Right atrium auricular region (tissue), 2 donors: ENCODE measurements at regions not wholly inside any gene's neighbourhood (a gene's known extent, or its start where the extent isn't known, plus 50 kb on each side); places are given as distances from the start of the nearest gene placed in this dataset.

ENCODE experiments used
- DNase-seq: peaks from one replicate; pipeline ENCODE4 v3.0.0-alpha.2; 2019; ENCODE audit warnings: low spot score
- H3K27ac ChIP-seq, 2 donors: fragments of 200-600 bp; sonication (generic); 1 replicate in 1 of 2; 2 replicates in 1 of 2; pipeline ENCODE4 v1.5.1; 2016 to 2019
- H3K27me3 ChIP-seq, 2 donors: fragments of 200-600 bp; sonication (generic); one replicate each; pipeline versions ENCODE4 v1.5.1 to v1.6.0; 2017 to 2019
- H3K36me3 ChIP-seq: fragments of 200-600 bp; sonication (generic); one replicate; pipeline ENCODE4 v1.5.1; 2016
- H3K4me1 ChIP-seq, 2 donors: fragments of 200-600 bp; sonication (generic); one replicate each; pipeline versions ENCODE4 v1.5.1 to v1.6.0; 2017 to 2019
- H3K4me3 ChIP-seq, 2 donors: fragments of 200-600 bp; sonication (generic); 1 replicate in 1 of 2; 2 replicates in 1 of 2; pipeline ENCODE4 v1.5.1; 2017 to 2019; ENCODE audit warnings: mild to moderate bottlenecking in 1 of 2, moderate library complexity in 1 of 2
- H3K9me3 ChIP-seq, 2 donors: fragments of 200-600 bp; sonication (generic); one replicate each; pipeline ENCODE4 v1.5.1; 2019
- TF ChIP-seq, protein P1 (sequence below), 2 donors: fragments of 200-600 bp; sonication (generic); IDR thresholded peaks; one replicate each; pipeline ENCODE4 v1.5.1; 2019; ENCODE audit warnings: antibody characterized with exemption in 2 of 2

DNA sequence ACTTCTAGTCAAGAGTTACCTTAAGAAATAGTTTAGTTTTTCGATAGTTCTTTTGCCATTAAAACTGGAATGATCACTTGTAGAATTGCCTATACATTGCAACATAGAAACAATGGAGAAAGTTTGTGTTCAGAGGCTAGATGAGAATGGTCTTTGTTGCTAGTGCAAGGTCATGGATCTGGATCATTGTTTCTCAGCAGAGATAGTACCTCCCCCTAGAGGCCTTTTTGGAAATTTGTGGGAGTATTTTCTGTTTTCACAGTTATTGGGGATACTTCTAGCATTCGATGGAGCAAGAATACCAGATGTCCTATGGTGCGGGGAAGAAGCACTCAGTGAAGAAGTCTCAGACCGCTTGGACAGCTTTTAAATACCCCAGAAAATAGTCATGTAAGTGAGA, 138.8 kb upstream of the HMGA2 start:
- H3K9me3 ChIP-seq = no peaks in the 10 kb centered on the region
- no peak overlapping the region for H3K4me3 ChIP-seq
- TF ChIP-seq, protein P1, sequence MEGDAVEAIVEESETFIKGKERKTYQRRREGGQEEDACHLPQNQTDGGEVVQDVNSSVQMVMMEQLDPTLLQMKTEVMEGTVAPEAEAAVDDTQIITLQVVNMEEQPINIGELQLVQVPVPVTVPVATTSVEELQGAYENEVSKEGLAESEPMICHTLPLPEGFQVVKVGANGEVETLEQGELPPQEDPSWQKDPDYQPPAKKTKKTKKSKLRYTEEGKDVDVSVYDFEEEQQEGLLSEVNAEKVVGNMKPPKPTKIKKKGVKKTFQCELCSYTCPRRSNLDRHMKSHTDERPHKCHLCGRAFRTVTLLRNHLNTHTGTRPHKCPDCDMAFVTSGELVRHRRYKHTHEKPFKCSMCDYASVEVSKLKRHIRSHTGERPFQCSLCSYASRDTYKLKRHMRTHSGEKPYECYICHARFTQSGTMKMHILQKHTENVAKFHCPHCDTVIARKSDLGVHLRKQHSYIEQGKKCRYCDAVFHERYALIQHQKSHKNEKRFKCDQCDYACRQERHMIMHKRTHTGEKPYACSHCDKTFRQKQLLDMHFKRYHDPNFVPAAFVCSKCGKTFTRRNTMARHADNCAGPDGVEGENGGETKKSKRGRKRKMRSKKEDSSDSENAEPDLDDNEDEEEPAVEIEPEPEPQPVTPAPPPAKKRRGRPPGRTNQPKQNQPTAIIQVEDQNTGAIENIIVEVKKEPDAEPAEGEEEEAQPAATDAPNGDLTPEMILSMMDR (IDR thresholded peaks at IDR 0.05) = peak in 1 of 2 donors; percentile 55
- H3K36me3 ChIP-seq = no peaks in the 10 kb centered on the region
- no peaks in the 10 kb centered on the region for H3K4me1 ChIP-seq
- no peak for DNase-seq
- no peak overlapping the region for H3K27ac ChIP-seq
- no peaks in the 10 kb centered on the region for H3K27me3 ChIP-seq

DNA sequence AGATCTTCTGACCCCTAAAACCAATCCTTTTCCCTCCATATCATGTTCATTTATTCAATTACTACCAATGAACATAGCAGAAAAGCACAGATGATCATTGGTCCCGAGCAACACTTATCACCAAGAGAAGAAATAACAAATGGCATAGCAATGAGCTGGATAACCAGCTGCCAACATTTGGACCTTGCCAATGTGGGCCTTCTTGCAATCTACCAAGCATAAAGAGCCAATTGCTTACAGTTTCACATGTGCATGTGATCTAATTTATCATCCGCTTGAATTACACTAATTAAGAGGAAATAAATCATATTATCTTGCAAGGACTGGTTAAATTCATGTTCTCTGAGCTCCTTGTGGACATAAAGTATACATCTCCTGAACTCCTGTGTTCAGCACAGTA, 134.8 kb upstream of the HMGA2 start:
- Histone ChIP-seq H3K36me3 (no peaks in the 10 kb centered on the region), H3K4me1 (no peaks in the 10 kb centered on the region)
- TF ChIP-seq, protein P1 (IDR thresholded peaks at IDR 0.05) = no peak

DNA sequence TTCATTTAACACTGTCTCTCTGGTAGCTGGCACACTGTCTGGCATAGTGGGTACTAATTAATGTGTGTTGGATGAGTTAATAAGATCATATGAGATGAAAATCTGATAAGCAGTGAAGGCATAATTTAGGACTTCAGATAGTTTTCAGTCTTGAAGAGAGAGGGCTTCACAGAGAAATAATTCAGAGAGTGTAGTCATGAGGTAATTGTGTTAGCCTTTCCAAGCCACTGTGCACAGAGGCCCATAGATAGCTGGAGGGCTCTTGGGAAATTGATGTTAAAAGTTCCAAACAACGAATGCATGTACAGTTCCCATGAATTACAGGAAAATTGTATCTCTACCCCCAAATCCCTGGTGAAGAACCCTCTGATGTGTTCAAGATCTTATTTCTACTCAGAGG, 133.8 kb upstream of the HMGA2 start:
- DNase-seq = no peak

More for the DNA sequence above, 134.8 kb upstream of the HMGA2 start:
- H3K27me3 ChIP-seq = no peaks in the 10 kb centered on the region
- H3K9me3 ChIP-seq = no peaks in the 10 kb centered on the region
- no peak for DNase-seq
- H3K27ac ChIP-seq = no peak overlapping the region
- no peak overlapping the region for H3K4me3 ChIP-seq

DNA sequence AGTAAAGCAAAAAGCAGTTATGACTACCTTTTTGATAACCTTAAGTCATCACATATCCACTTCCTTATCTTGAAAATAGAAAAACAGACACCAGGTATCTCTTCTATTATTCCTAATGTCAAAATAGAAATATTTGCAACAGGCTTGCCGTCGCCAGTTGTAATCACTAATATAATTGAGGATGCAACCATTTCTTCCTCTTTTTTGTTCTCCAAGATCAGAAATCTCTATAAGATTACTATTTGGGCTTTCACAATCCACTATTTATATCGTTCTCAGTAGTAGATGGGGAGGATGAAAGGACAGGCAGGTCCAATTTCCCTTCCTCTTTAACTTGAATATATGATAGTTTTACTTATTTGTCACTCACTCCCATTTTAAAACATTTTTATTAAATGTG, 130.2 kb upstream of the HMGA2 start:
- TF ChIP-seq, protein P1 (IDR thresholded peaks at IDR 0.05) = no peak
- Histone ChIP-seq H3K9me3 (no peaks in the 10 kb centered on the region), H3K27me3 (no peaks in the 10 kb centered on the region), H3K27ac (no peak overlapping the region), H3K36me3 (no peaks in the 10 kb centered on the region), H3K4me1 (peaks cover 0 to 4% of the 10 kb centered on the region in 2 donors), H3K4me3 (no peak overlapping the region)
- DNase-seq = no peak

More for the DNA sequence above, 133.8 kb upstream of the HMGA2 start:
- Histone ChIP-seq H3K4me1 (peaks cover 0 to 1% of the 10 kb centered on the region in 2 donors), H3K4me3 (no peak overlapping the region), H3K9me3 (no peaks in the 10 kb centered on the region), H3K27me3 (no peaks in the 10 kb centered on the region), H3K27ac (no peak overlapping the region), H3K36me3 (no peaks in the 10 kb centered on the region)
- TF ChIP-seq, protein P1 (IDR thresholded peaks at IDR 0.05) = no peak

DNA sequence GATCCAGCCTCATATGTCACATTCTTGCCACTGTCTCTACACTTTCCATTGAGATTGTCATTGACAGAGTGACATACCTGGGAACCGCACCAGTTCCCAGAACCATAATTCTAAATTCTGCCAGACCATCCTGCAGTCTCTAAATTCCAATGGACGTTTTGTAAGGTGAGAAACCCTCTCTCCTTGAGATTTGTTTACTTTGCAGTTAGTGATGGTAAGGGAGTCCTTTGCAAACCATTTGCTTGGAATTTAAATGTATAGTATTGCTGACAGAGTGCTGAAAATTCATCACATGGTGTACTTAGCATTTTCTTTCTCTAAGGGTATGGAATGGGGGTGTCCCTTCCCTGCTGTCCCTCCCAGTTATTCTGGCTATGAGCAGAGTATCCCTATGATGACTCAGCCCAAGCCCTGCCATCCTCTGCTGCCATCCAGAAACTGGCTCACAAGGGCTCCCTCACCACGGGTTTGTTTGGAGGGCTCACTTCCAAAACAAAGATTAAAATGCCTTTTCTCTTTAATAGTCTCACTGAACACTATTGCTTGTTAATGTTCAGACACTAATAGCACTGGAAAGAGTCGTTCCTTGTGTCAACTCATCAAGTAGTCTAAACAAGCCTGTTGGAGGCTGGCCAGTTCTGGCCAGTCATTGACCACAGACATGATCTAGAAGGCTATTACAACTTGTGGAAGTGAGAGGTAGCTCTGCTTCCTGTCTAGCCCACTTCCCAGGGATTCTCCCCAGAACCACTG, 129.0 kb upstream of the HMGA2 start:
- Histone ChIP-seq H3K27ac (no peak overlapping the region), H3K36me3 (no peaks in the 10 kb centered on the region), H3K9me3 (no peaks in the 10 kb centered on the region), H3K4me1 (peaks cover 0 to 4% of the 10 kb centered on the region in 2 donors), H3K27me3 (no peaks in the 10 kb centered on the region), H3K4me3 (no peak overlapping the region)
- no peak for DNase-seq
- TF ChIP-seq, protein P1 (IDR thresholded peaks at IDR 0.05) = no peak

DNA sequence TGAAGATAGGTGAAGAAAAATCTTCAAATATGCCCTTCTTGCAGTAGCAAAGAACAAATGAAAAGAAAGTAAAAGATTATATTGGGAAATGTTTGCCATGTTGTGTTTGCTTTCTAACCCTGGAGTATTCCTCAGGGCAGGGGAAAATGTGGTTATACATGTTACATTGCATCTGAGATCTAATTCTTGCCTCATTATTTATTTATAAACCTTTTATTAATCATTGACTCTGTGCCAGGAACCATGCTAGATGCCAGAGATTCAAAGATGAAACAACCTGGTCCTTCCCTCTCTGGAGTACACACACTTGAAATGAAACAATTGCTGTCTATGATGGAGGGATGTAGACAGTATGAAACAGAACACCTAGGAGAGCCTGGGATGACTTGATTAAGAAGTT, 128.1 kb upstream of the HMGA2 start:
- no peak for DNase-seq
- Histone ChIP-seq H3K27ac (no peak overlapping the region), H3K4me1 (peaks cover 0 to 4% of the 10 kb centered on the region in 2 donors), H3K27me3 (no peaks in the 10 kb centered on the region), H3K36me3 (no peaks in the 10 kb centered on the region), H3K9me3 (no peaks in the 10 kb centered on the region), H3K4me3 (no peak overlapping the region)
- TF ChIP-seq, protein P1 (IDR thresholded peaks at IDR 0.05) = no peak
